ENCODE measurements at regions not wholly inside any gene's neighbourhood (a gene's known extent, or its start where the extent isn't known, plus 50 kb on each side); places are given as distances from the start of the nearest gene placed in this dataset.

DNA sequence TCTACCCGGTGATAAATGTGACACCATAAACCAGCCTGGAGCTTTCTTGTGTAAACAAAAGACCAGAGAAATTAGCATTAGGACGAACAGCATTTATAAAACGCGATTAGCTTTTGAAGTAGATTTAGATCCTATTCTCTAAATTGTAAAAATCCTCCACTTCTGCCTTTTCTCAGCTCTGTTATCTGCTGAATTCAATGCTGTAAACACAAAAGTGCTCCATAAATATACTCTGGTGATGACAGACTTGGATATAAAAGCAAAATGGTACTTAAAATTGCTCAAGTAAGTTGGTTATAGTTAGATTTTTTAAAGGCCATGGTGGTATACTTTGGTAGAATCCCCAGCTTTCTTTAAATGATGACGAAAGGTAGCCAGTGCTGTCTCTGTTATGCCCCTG lies 114.6 kb upstream of the RMST start:
- no peak for ATAC-seq
- Mint-ChIP-seq H3K4me3 (no peak overlapping the region), H3K27ac (no peak overlapping the region), H3K9me3 (no peaks in the 10 kb centered on the region), H3K36me3 (no peaks in the 10 kb centered on the region), H3K27me3 (no peaks in the 10 kb centered on the region), H3K4me1 (no peaks in the 10 kb centered on the region)

GRCh38 chr12:97358361-97358760 lies 104.2 kb upstream of the RMST start:
- Mint-ChIP-seq H3K9me3 (no peaks in the 10 kb centered on the region), H3K36me3 (no peaks in the 10 kb centered on the region), H3K4me3 (no peak overlapping the region), H3K27me3 (peaks cover 15% of the 10 kb centered on the region), H3K4me1 (no peaks in the 10 kb centered on the region), H3K27ac (no peak overlapping the region)
- ATAC-seq = no peak

GRCh38 chr12:97359021-97359690 lies 103.4 kb upstream of the RMST start:
- Mint-ChIP-seq H3K4me1 (no peaks in the 10 kb centered on the region), H3K4me3 (no peak overlapping the region), H3K9me3 (no peaks in the 10 kb centered on the region), H3K27ac (no peak overlapping the region), H3K27me3 (peaks cover 15% of the 10 kb centered on the region), H3K36me3 (no peaks in the 10 kb centered on the region)
- ATAC-seq = no peak

DNA sequence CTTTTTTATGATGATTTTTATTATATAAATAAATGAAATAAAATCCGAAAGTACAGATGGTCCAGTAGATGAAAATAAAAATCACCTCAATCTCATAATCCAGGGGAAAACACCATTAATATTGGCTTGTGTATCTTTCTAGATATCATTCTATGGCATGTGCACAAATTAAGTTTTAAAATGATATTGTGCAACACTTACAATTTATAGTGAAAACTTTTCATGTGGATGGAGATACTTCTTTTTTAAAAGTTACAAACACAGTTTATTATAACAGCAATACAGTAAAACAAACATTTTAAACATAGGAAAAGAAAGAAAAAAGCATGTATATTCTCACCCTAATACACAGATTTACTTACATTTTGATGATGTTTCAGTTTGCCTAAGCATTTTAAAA lies 98.9 kb upstream of the RMST start:
- Mint-ChIP-seq H3K9me3 (no peaks in the 10 kb centered on the region), H3K27me3 (peaks cover 20% of the 10 kb centered on the region), H3K4me3 (no peak overlapping the region), H3K36me3 (no peaks in the 10 kb centered on the region), H3K27ac (no peak overlapping the region), H3K4me1 (no peaks in the 10 kb centered on the region)
- ATAC-seq = no peak

DNA sequence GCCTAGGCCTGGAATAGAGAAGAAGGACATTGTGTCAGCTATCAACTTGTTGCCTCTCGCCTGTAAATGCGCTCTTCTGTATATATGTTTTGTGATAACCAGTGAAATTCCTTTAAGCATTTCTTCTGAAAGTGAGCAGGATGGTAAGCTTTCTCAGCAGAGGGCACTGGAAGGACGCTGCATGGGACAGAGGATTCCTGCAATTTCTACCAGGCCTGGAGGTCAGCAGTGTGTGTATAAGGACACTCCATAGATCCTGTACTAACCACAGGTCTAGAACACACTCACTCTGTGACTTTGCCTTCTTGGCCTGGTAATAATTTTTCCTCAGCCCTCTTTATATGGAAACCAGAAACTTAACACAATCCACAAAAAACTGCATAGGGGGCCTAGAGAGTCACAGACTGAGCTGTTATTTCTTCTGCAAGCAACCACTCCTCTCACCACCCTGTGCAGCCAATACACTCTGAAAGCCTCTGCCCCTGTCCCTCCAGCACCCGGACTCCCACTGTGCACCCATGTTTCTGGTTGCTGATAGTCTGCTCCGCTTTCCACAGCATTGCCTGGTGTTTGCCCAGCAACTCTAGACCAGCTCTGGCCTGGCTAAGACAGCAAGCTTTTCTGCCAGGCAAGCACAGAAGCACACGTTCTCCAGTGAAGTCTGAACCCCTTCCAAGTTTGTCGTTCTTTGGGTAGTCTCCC lies 94.0 kb upstream of the RMST start:
- Mint-ChIP-seq H3K4me3 (no peak overlapping the region), H3K27me3 (peaks cover 20% of the 10 kb centered on the region), H3K36me3 (no peaks in the 10 kb centered on the region), H3K4me1 (no peaks in the 10 kb centered on the region), H3K27ac (no peak overlapping the region), H3K9me3 (no peaks in the 10 kb centered on the region)
- ATAC-seq = no peak

DNA sequence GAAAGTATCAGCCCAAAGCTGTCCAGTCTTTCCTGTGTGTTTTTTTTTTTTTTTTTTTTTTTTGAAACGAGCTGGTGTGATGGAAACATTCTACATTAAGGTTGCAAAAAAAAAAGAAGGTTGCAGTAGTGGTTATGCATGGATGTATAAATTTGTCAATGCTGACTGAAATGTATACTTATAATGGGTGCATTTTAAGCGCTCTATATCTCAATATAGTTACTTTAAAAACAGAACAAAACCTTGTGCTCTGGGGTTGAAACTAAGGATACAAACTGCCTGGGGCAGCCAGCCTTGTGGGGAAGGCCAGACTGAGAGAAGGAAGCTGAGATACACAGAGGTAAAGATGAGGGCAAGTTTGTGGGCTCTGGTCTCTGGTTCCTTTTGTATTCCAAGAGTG lies 87.3 kb upstream of the RMST start:
- Mint-ChIP-seq H3K4me1 (no peaks in the 10 kb centered on the region), H3K9me3 (no peaks in the 10 kb centered on the region), H3K27ac (no peak overlapping the region), H3K36me3 (no peaks in the 10 kb centered on the region), H3K27me3 (no peaks in the 10 kb centered on the region), H3K4me3 (no peak overlapping the region)
- ATAC-seq = no peak

- ATAC-seq = no peak
- no peaks in the 10 kb centered on the region for H3K4me1 Mint-ChIP-seq
- H3K9me3 Mint-ChIP-seq = no peaks in the 10 kb centered on the region
- H3K4me3 Mint-ChIP-seq = no peak overlapping the region
- no peaks in the 10 kb centered on the region for H3K27me3 Mint-ChIP-seq
- no peak overlapping the region for H3K27ac Mint-ChIP-seq
- H3K36me3 Mint-ChIP-seq = no peaks in the 10 kb centered on the region
Observed at GRCh38 chr12:97380440-97380839, 82.2 kb upstream of the RMST start.

- no peak overlapping the region for H3K4me3 Mint-ChIP-seq
Observed at GRCh38 chr12:97385121-97385520, 77.5 kb upstream of the RMST start.

GRCh38 chr12:97386133-97386581 lies 76.4 kb upstream of the RMST start:
- no peaks in the 10 kb centered on the region for H3K36me3 Mint-ChIP-seq
- no peak for ATAC-seq
- H3K4me1 Mint-ChIP-seq = no peaks in the 10 kb centered on the region
- H3K27me3 Mint-ChIP-seq = peaks cover 10% of the 10 kb centered on the region
- no peaks in the 10 kb centered on the region for H3K9me3 Mint-ChIP-seq
- H3K4me3 Mint-ChIP-seq = no peak overlapping the region
- H3K27ac Mint-ChIP-seq = no peak overlapping the region

More at GRCh38 chr12:97385121-97385520, 77.5 kb upstream of the RMST start:
- Mint-ChIP-seq H3K27me3 (peaks cover 10% of the 10 kb centered on the region), H3K9me3 (no peaks in the 10 kb centered on the region), H3K27ac (no peak overlapping the region), H3K4me1 (no peaks in the 10 kb centered on the region), H3K36me3 (no peaks in the 10 kb centered on the region)
- ATAC-seq = no peak

GRCh38 chr12:97387844-97388243 lies 74.8 kb upstream of the RMST start:
- H3K27ac Mint-ChIP-seq = no peak overlapping the region
- H3K27me3 Mint-ChIP-seq = peaks cover 18% of the 10 kb centered on the region
- no peak for ATAC-seq
- no peaks in the 10 kb centered on the region for H3K9me3 Mint-ChIP-seq
- no peaks in the 10 kb centered on the region for H3K36me3 Mint-ChIP-seq
- H3K4me1 Mint-ChIP-seq = no peaks in the 10 kb centered on the region
- no peak overlapping the region for H3K4me3 Mint-ChIP-seq

DNA sequence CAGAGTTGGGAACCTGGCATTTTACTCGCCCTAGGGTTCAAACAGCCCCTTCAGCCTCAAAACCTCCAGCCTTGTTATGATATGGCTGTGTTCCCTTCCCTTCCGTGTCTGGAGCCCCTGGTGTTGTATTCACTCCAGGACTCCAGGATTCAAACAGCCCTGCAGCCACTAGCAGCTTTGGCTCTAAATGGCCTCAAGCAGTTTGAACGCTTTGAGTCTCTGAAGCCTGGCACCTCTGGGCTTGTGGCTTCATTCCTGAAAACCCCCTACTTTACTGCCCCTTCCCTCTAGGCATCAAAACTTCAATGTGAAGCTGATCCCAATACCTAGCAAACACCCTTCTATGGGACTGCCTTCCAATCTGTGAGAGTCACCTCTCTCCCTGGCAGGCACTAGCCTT lies 67.9 kb upstream of the RMST start:
- Mint-ChIP-seq H3K27ac (no peak overlapping the region), H3K9me3 (no peaks in the 10 kb centered on the region), H3K36me3 (no peaks in the 10 kb centered on the region), H3K4me1 (no peaks in the 10 kb centered on the region), H3K4me3 (no peak overlapping the region), H3K27me3 (peaks cover 17% of the 10 kb centered on the region)
- no peak for ATAC-seq

DNA sequence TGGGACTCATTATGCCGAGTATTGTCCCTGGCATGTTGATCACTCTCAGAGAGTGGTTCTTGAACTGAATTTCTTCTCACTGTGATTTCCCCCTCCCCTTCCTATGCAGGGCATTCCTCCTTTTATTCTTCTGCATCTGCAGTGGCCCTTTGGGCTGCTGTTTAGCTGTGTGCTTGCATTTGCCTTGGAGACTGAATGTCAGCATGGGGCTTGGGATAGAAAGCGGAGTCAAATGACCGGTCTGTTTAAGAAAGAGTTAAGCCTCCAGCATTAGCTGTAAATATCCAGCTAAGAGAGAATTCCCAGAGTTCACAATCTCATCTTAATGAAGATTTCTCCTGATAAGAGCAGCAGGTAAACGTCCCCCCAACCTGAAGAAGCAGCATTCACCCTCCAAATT lies 65.6 kb upstream of the RMST start:
- Mint-ChIP-seq H3K4me3 (no peak overlapping the region), H3K27ac (no peak overlapping the region), H3K4me1 (no peaks in the 10 kb centered on the region), H3K27me3 (peaks cover 12% of the 10 kb centered on the region), H3K9me3 (no peaks in the 10 kb centered on the region), H3K36me3 (no peaks in the 10 kb centered on the region)
- ATAC-seq = no peak

DNA sequence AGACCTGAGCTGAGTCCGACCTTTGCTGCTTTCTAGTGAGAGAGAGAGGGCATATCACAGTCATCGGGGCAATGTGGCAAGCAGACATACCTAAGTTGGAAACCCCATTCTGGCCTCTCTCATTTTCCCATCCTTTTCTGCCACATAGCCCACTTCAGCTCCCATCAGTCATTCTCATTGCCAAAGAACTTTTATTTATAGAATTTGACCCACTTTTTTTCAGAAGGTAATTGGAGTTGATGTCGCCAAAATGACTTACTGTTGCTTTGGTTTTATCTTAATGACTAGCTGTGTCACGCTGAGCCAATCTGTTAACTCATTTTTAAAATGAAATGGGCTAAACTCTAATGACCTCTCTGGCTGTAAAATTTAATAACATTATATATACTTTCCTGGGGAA lies 63.9 kb upstream of the RMST start:
- Mint-ChIP-seq H3K9me3 (no peaks in the 10 kb centered on the region), H3K4me3 (no peak overlapping the region), H3K27me3 (peaks cover 8% of the 10 kb centered on the region), H3K27ac (no peak overlapping the region), H3K36me3 (no peaks in the 10 kb centered on the region), H3K4me1 (no peaks in the 10 kb centered on the region)
- ATAC-seq = no peak

DNA sequence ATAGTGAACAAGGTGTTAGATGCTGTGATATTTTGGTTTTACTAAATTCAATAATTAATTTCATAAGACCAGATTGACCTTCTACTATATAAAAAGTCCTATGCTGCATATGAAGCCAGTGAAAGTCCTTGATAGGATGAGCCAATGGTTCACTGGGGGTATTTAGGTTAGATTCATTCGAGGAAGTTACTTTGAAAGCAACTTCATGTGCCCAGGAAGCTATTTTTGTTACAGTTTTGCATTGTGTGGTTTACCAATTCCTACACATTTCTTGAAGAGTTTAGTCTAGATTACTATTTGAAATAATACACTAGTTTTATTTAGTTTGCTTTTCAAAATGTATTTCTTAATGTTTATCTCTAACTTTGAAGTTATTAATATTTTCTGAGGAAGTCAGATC lies 58.5 kb upstream of the RMST start:
- Mint-ChIP-seq H3K27ac (no peak overlapping the region), H3K4me3 (no peak overlapping the region), H3K4me1 (peaks cover 6% of the 10 kb centered on the region), H3K9me3 (no peaks in the 10 kb centered on the region), H3K27me3 (no peaks in the 10 kb centered on the region), H3K36me3 (no peaks in the 10 kb centered on the region)
- no peak for ATAC-seq

DNA sequence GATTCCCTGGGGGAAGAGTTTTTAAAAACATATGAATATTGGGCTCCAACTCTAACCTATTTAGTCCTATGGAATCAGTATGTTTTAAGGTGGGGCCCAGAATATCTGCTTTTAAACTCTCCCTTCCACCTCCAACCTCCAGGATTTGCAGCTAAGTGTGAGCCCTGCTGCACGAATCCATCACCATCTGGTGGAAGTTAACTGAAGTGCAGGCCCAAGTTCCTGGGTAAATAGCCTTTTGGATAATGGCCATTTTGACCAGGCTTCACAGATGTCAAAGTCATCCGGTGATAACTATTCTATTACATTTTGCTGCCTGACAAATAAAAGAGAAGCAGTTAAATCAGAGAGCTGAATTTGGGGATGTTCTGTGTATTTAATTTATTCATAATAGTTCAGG lies 58.1 kb upstream of the RMST start:
- ATAC-seq = peak; percentile 67
- Mint-ChIP-seq H3K27me3 (no peaks in the 10 kb centered on the region), H3K4me1 (peaks cover 6% of the 10 kb centered on the region), H3K9me3 (no peaks in the 10 kb centered on the region), H3K36me3 (no peaks in the 10 kb centered on the region), H3K27ac (no peak overlapping the region), H3K4me3 (no peak overlapping the region)

DNA sequence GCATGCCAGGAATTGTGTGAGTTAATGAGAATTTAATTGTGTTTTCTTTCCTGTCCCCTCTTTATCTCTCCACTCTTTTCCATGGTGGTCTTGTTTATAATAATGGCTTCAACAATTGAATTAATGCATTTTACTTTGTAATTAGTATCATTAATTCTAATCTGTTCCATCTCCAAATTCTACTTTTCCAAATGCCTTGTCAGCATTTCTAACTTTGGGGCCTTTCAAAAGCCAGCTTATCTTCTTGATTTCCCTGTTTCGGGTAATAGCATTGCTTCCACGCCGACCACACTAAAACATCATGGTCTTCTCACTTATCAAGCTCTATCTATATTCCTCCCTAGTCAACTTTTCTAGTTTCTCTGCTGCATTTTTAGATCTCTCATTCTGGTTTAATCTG lies 54.2 kb upstream of the RMST start:
- no peak for ATAC-seq
- Mint-ChIP-seq H3K36me3 (no peaks in the 10 kb centered on the region), H3K9me3 (no peaks in the 10 kb centered on the region), H3K4me1 (peaks cover 6% of the 10 kb centered on the region), H3K4me3 (no peak overlapping the region), H3K27ac (no peak overlapping the region), H3K27me3 (no peaks in the 10 kb centered on the region)
